ENCODE measurements at regions not wholly inside any gene's neighbourhood (a gene's known extent, or its start where the extent isn't known, plus 50 kb on each side); places are given as distances from the start of the nearest gene placed in this dataset.

GRCh38 chr7:125746510-125746909, 816.9 kb upstream of the POT1 start:
- Mint-ChIP-seq H3K4me3 (no peak overlapping the region), H3K9me3 (peaks cover 2% of the 10 kb centered on the region), H3K27me3 (ENCODE audit: insufficient read depth, low read depth) (peaks cover 3% of the 10 kb centered on the region), H3K36me3 (no peaks in the 10 kb centered on the region), H3K27ac (no peak overlapping the region), H3K4me1 (peaks cover 2% of the 10 kb centered on the region)
- no peak overlapping the region for H2AFZ ChIP-seq (replicated peaks)
- no peaks in the 10 kb centered on the region for H3K79me2 ChIP-seq (ENCODE audit: low read depth)
- H4K20me1 ChIP-seq (ENCODE audit: low read depth), result no peaks in the 10 kb centered on the region
- no peak overlapping the region for H3K4me2 ChIP-seq
- TF ChIP-seq EZH2 (IDR thresholded peaks at IDR 0.05) (no peak), EZH2phosphoT487 (IDR thresholded peaks at IDR 0.05) (no peak)
- TF ChIP-seq, protein P1, sequence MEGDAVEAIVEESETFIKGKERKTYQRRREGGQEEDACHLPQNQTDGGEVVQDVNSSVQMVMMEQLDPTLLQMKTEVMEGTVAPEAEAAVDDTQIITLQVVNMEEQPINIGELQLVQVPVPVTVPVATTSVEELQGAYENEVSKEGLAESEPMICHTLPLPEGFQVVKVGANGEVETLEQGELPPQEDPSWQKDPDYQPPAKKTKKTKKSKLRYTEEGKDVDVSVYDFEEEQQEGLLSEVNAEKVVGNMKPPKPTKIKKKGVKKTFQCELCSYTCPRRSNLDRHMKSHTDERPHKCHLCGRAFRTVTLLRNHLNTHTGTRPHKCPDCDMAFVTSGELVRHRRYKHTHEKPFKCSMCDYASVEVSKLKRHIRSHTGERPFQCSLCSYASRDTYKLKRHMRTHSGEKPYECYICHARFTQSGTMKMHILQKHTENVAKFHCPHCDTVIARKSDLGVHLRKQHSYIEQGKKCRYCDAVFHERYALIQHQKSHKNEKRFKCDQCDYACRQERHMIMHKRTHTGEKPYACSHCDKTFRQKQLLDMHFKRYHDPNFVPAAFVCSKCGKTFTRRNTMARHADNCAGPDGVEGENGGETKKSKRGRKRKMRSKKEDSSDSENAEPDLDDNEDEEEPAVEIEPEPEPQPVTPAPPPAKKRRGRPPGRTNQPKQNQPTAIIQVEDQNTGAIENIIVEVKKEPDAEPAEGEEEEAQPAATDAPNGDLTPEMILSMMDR (IDR thresholded peaks at IDR 0.05), result no peak
- no peaks in the 10 kb centered on the region for H3K4me1 ChIP-seq
- no peak overlapping the region for H3K4me3 ChIP-seq
- no peaks in the 10 kb centered on the region for H3K36me3 ChIP-seq
- no peak overlapping the region for H3K9ac ChIP-seq
- no peak for DNase-seq (ENCODE audit: low spot score)
- no peak overlapping the region for H3K27ac ChIP-seq
- no peaks in the 10 kb centered on the region for H3K9me3 ChIP-seq (ENCODE audit: low read depth)
- H3F3A ChIP-seq (ENCODE audit: low read depth), result no peaks in the 10 kb centered on the region
- H3K27me3 ChIP-seq, result no peaks in the 10 kb centered on the region

DNA sequence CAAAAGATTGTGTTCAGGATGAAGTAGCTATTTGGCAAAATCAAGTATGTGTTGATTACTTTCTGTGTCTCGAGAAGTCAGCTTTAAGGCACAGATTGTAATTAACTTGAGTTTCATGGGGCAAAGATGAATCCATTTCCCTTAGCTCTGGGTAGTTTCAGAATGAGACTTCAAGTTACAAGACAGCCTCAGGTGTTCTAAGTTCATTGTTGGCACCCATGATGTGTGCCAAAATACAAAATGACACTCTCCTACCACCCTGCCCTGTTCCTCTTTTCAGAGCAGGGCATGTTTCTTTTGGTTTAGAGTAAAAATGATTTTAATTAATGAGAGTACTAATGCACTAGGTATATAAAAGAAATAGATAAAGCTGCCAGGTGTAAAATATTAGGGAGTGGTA, 797.6 kb upstream of the POT1 start:
- Mint-ChIP-seq H3K27ac (no peak overlapping the region), H3K36me3 (no peaks in the 10 kb centered on the region), H3K4me3 (no peak overlapping the region), H3K9me3 (no peaks in the 10 kb centered on the region), H3K4me1 (no peaks in the 10 kb centered on the region), H3K27me3 (ENCODE audit: insufficient read depth, low read depth) (no peaks in the 10 kb centered on the region)
- Histone ChIP-seq H3K9me3 (ENCODE audit: low read depth) (no peaks in the 10 kb centered on the region), H2AFZ (replicated peaks) (no peak overlapping the region), H3K36me3 (no peaks in the 10 kb centered on the region), H3K4me3 (no peak overlapping the region), H3F3A (ENCODE audit: low read depth) (no peaks in the 10 kb centered on the region), H3K27me3 (no peaks in the 10 kb centered on the region), H3K27ac (no peak overlapping the region), H3K4me1 (no peaks in the 10 kb centered on the region), H3K9ac (no peak overlapping the region), H3K4me2 (no peak overlapping the region), H4K20me1 (ENCODE audit: low read depth) (no peaks in the 10 kb centered on the region), H3K79me2 (ENCODE audit: low read depth) (no peaks in the 10 kb centered on the region)
- no peak for TF ChIP-seq EZH2phosphoT487 (IDR thresholded peaks at IDR 0.05)
- TF ChIP-seq, protein P1 (IDR thresholded peaks at IDR 0.05), result no peak
- no peak for TF ChIP-seq EZH2 (IDR thresholded peaks at IDR 0.05)
- DNase-seq (ENCODE audit: low spot score), result no peak

GRCh38 chr7:125695626-125696025, 766.0 kb upstream of the POT1 start:
- Histone ChIP-seq H3K4me3 (no peak overlapping the region), H3K4me1 (no peaks in the 10 kb centered on the region), H3K36me3 (no peaks in the 10 kb centered on the region), H2AFZ (replicated peaks) (no peak overlapping the region), H3K27me3 (no peaks in the 10 kb centered on the region), H3K79me2 (ENCODE audit: low read depth) (no peaks in the 10 kb centered on the region), H4K20me1 (ENCODE audit: low read depth) (no peaks in the 10 kb centered on the region), H3F3A (ENCODE audit: low read depth) (no peaks in the 10 kb centered on the region), H3K9me3 (ENCODE audit: low read depth) (no peaks in the 10 kb centered on the region), H3K4me2 (no peak overlapping the region), H3K9ac (no peak overlapping the region), H3K27ac (no peak overlapping the region)
- H3K9me3 Mint-ChIP-seq, result no peaks in the 10 kb centered on the region
- H3K4me1 Mint-ChIP-seq, result no peaks in the 10 kb centered on the region
- H3K36me3 Mint-ChIP-seq, result no peaks in the 10 kb centered on the region
- no peak for DNase-seq (ENCODE audit: low spot score)
- no peak overlapping the region for H3K4me3 Mint-ChIP-seq
- no peak overlapping the region for H3K27ac Mint-ChIP-seq
- H3K27me3 Mint-ChIP-seq (ENCODE audit: insufficient read depth, low read depth), result no peaks in the 10 kb centered on the region
- TF ChIP-seq EZH2phosphoT487 (IDR thresholded peaks at IDR 0.05) (no peak), EZH2 (IDR thresholded peaks at IDR 0.05) (no peak)
- TF ChIP-seq, protein P1 (IDR thresholded peaks at IDR 0.05), result no peak
